ENCODE measurements at regions not wholly inside any gene's neighbourhood (a gene's known extent, or its start where the extent isn't known, plus 50 kb on each side); places are given as distances from the start of the nearest gene placed in this dataset.

- TF ChIP-seq CTCF (IDR thresholded peaks at IDR 0.05) (no peak), POLR2AphosphoS5 (IDR thresholded peaks at IDR 0.05) (no peak), POLR2A (IDR thresholded peaks at IDR 0.05) (no peak), EP300 (IDR thresholded peaks at IDR 0.05) (no peak)
These were observed 305.0 kb downstream of the XPNPEP1 start for GRCh38 chr10:109618301-109618700.
